SK-N-SH (cell line): ENCODE measurements at regions not wholly inside any gene's neighbourhood (a gene's known extent, or its start where the extent isn't known, plus 50 kb on each side); places are given as distances from the start of the nearest gene placed in this dataset.

ENCODE experiments used
- CTCF ChIA-PET: fragments of 300-600, 350-600 bp; formaldehyde crosslinking; extraction: SDS; loops from one replicate; lab custom pipeline; 2021; lab: Yijun Ruan, JAX
- POLR2A ChIA-PET: fragments of 350-600 bp; sonication (Branson Sonifier 250); formaldehyde crosslinking; extraction: SDS; loops from one replicate; lab custom pipeline; 2020; ENCODE audit warnings: antibody characterized with exemption, inconsistent platforms; lab: Yijun Ruan, JAX
- DNase-seq: peaks from one replicate; pipeline ENCODE4 v3.0.0; 2012
- H2AFZ ChIP-seq: fragments of 200-600 bp; sonication (generic); 2 replicates; pipeline ENCODE4 v1.8.1; 2016; ENCODE audit warnings: antibody characterized with exemption, mild to moderate bottlenecking, low read depth
- H3F3A ChIP-seq: fragments of 200-600 bp; sonication (generic); replicated peaks from 2 replicates; pipeline ENCODE3; 2016; ENCODE audit warnings: antibody characterized with exemption, mild to moderate bottlenecking; ENCODE audit not compliant: insufficient read depth
- H3K27ac ChIP-seq, 2 experiments: fragments of 200-500 bp in 1 of 2; fragments of 200-600 bp in 1 of 2; sonication (Bioruptor generic) in 1 of 2; sonication (generic), shearing (Covaris generic) in 1 of 2; 2 replicates each; pipeline versions ENCODE4 v1.5.1 to v1.6.1; 2014 to 2016; ENCODE audit warnings: low read depth in 2 of 2, inconsistent platforms in 1 of 2, low read length in 1 of 2, mild to moderate bottlenecking in 1 of 2, mixed read lengths in 1 of 2
- H3K27me3 ChIP-seq: fragments of 200-600 bp; sonication (generic), shearing (Covaris generic); 2 replicates; pipeline ENCODE4 v1.6.1; 2016; ENCODE audit warnings: mixed run types; ENCODE audit not compliant: insufficient read depth
- H3K36me3 ChIP-seq, 2 experiments: fragments of 200-500 bp in 1 of 2; fragments of 200-600 bp in 1 of 2; sonication (Bioruptor generic) in 1 of 2; sonication (generic) in 1 of 2; replicated peaks in 1 of 2; 2 replicates each; pipeline versions ENCODE3 to v1.5.1; 2014 to 2016; ENCODE audit warnings: low read length in 1 of 2, mild to moderate bottlenecking in 1 of 2; ENCODE audit not compliant: insufficient read depth in 2 of 2, control insufficient read depth in 1 of 2
- H3K4me1 ChIP-seq, 2 experiments: fragments of 200-500 bp in 1 of 2; fragments of 200-600 bp in 1 of 2; sonication (Bioruptor generic) in 1 of 2; sonication (generic), shearing (Covaris generic) in 1 of 2; 2 replicates each; pipeline versions ENCODE4 v1.5.1 to v1.6.1; 2014 to 2016; ENCODE audit warnings: low read depth in 1 of 2, low read length in 1 of 2, mixed run types in 1 of 2; ENCODE audit not compliant: insufficient read depth in 2 of 2, control insufficient read depth in 1 of 2
- H3K4me2 ChIP-seq: fragments of 200-600 bp; sonication (generic), shearing (Covaris generic); 2 replicates; pipeline ENCODE4 v1.6.1; 2017; ENCODE audit warnings: mixed run types
- H3K4me3 ChIP-seq, 2 experiments: fragments of 200-500 bp in 1 of 2; fragments of 200-600 bp in 1 of 2; sonication (Bioruptor generic) in 1 of 2; sonication (generic), shearing (Covaris generic) in 1 of 2; 2 replicates each; pipeline versions ENCODE4 v1.5.1 to v1.8.1; 2014 to 2016; ENCODE audit warnings: low read depth in 2 of 2, inconsistent platforms in 1 of 2, low read length in 1 of 2, mild to moderate bottlenecking in 1 of 2, mixed read lengths in 1 of 2, moderate library complexity in 1 of 2
- H3K79me2 ChIP-seq: fragments of 200-600 bp; sonication (generic); 2 replicates; pipeline ENCODE4 v1.8.1; 2017; ENCODE audit warnings: mild to moderate bottlenecking; ENCODE audit not compliant: insufficient read depth
- H3K9ac ChIP-seq: fragments of 200-600 bp; sonication (generic); 2 replicates; pipeline ENCODE4 v1.6.1; 2017; ENCODE audit warnings: mixed run types
- H3K9me2 ChIP-seq: fragments of 200-600 bp; sonication (generic); 2 replicates; pipeline ENCODE4 v1.6.1; 2017; ENCODE audit warnings: mixed run types
- H3K9me3 ChIP-seq: fragments of 200-600 bp; sonication (generic); 2 replicates; pipeline ENCODE4 v1.6.1; 2017; ENCODE audit warnings: mixed run types, mild to moderate bottlenecking, moderate library complexity
- H4K20me1 ChIP-seq: fragments of 200-600 bp; sonication (generic); 2 replicates; pipeline ENCODE4 v1.6.1; 2017; ENCODE audit warnings: mild to moderate bottlenecking, mixed run types; ENCODE audit not compliant: insufficient read depth
- CHD2 ChIP-seq: fragments of 150-350 bp; IDR thresholded peaks from 2 replicates; pipeline ENCODE4 v1.6.1; 2018; ENCODE audit warnings: low read length; ENCODE audit not compliant: partially characterized antibody
- ELF1 ChIP-seq: IDR thresholded peaks from 2 replicates; pipeline ENCODE4 v1.4.0; 2012
- FOSL2 ChIP-seq: IDR thresholded peaks from 2 replicates; pipeline ENCODE4 v1.4.0; 2012; ENCODE audit warnings: low read depth, mild to moderate bottlenecking, moderate library complexity, borderline replicate concordance
- FOXJ3 ChIP-seq: sonication (generic); formaldehyde crosslinking; IDR thresholded peaks from 2 replicates; pipeline ENCODE4 v1.5.1; 2020; ENCODE audit warnings: mild to moderate bottlenecking, missing genetic modification reagents
- FOXM1 ChIP-seq: IDR thresholded peaks from 2 replicates; pipeline ENCODE4 v1.4.0; 2012; ENCODE audit warnings: low read depth, mild to moderate bottlenecking
- GABPA ChIP-seq: IDR thresholded peaks from 2 replicates; pipeline ENCODE4 v1.4.0; 2012; ENCODE audit warnings: low read depth, mild to moderate bottlenecking
- GATA2 ChIP-seq: sonication (generic); formaldehyde crosslinking; IDR thresholded peaks from 2 replicates; pipeline ENCODE4 v1.5.0; 2020; ENCODE audit warnings: mild to moderate bottlenecking, missing genetic modification reagents
- MEF2A ChIP-seq: IDR thresholded peaks from 2 replicates; pipeline ENCODE4 v1.4.0; 2012; ENCODE audit warnings: low read depth, borderline replicate concordance
- MXI1 ChIP-seq: IDR thresholded peaks from 2 replicates; pipeline ENCODE4 v1.6.1; 2012; ENCODE audit warnings: mild to moderate bottlenecking, low read depth, low read length, improper control_type of control experiment
- NFIC ChIP-seq: IDR thresholded peaks from 2 replicates; pipeline ENCODE4 v1.4.0; 2012; ENCODE audit warnings: borderline replicate concordance
- NRF1 ChIP-seq: IDR thresholded peaks from 2 replicates; pipeline ENCODE4 v1.6.1; 2012; ENCODE audit warnings: low read depth, mild to moderate bottlenecking, low read length
- POLR2AphosphoS5 ChIP-seq: IDR thresholded peaks from 2 replicates; pipeline ENCODE4 v1.6.1; 2012; ENCODE audit warnings: low read depth, low read length
- RAD21 ChIP-seq: IDR thresholded peaks from 2 replicates; pipeline ENCODE4 v1.6.1; 2012; ENCODE audit warnings: mild to moderate bottlenecking, low read length
- RFX5 ChIP-seq: IDR thresholded peaks from 2 replicates; pipeline ENCODE4 v1.6.1; 2012; ENCODE audit warnings: mild to moderate bottlenecking, improper control_type of control experiment, low read length
- RXRA ChIP-seq: IDR thresholded peaks from 2 replicates; pipeline ENCODE4 v1.4.0; 2012; ENCODE audit warnings: low read depth, mild to moderate bottlenecking, borderline replicate concordance
- SIN3A ChIP-seq: IDR thresholded peaks from 2 replicates; pipeline ENCODE4 v1.6.1; 2012; ENCODE audit warnings: low read depth, mild to moderate bottlenecking, low read length, moderate library complexity, borderline replicate concordance
- SMC3 ChIP-seq: IDR thresholded peaks from 2 replicates; pipeline ENCODE4 v1.6.1; 2012; ENCODE audit warnings: low read depth, low read length, improper control_type of control experiment
- TAF1 ChIP-seq: IDR thresholded peaks from 2 replicates; pipeline ENCODE4 v1.6.1; 2012; ENCODE audit warnings: low read depth, mild to moderate bottlenecking, low read length, moderate library complexity, borderline replicate concordance
- TEAD4 ChIP-seq: IDR thresholded peaks from 2 replicates; pipeline ENCODE4 v1.4.0; 2012; ENCODE audit warnings: mild to moderate bottlenecking, borderline replicate concordance; ENCODE audit not compliant: insufficient read depth
- YY1 ChIP-seq: IDR thresholded peaks from 2 replicates; pipeline ENCODE4 v1.4.0; 2012; ENCODE audit warnings: low read depth, mild to moderate bottlenecking
- WGBS: methylation state at CpG from one replicate; pipeline ENCODE4 v1.1.6; 2017; ENCODE audit warnings: low lambda C conversion rate; 5-methylcytosine and 5-hydroxymethylcytosine counted together
- TF ChIP-seq, protein P1 (sequence below): IDR thresholded peaks from 2 replicates; pipeline ENCODE4; 2012
- TF ChIP-seq, protein P2 (sequence below): IDR thresholded peaks from 2 replicates; pipeline ENCODE4 v1.4.0; 2012; ENCODE audit warnings: low read depth, borderline replicate concordance
- TF ChIP-seq, protein P3 (sequence below): IDR thresholded peaks from 2 replicates; pipeline ENCODE4 v1.4.0; 2012; ENCODE audit warnings: low read depth, borderline replicate concordance

DNA sequence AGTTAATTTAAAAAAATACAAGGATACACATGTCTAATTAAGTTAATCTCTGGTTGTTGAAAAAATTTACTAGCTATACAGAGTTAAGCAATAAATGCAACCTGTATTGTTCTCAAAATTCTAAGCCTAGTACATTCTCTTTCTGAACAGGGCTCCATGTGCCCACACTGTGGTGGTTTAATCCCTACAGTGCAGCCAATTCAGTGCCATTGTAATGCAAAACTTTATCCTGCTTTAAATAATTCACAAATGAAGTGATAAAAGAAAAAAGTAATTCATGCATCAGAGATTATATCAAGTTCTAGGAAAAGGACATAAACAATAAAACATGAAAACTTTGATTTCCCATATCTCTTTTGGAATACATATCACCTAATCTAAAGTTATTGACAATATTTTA, 1089.2 kb downstream of the C4orf33 start:
- Histone ChIP-seq H3K9ac (no peak overlapping the region), H3K4me2 (no peak overlapping the region), H3K4me3 (no peak overlapping the region), H3K9me2 (no peaks in the 10 kb centered on the region), H3K27ac (no peak overlapping the region), H4K20me1 (no peaks in the 10 kb centered on the region), H3K27me3 (0 out of 2 replicates have a peak, but pooled peaks cover 4% of the 10 kb centered on the region), H3K4me1 (no peaks in the 10 kb centered on the region), H3K9me3 (no peaks in the 10 kb centered on the region), H3F3A (no peaks in the 10 kb centered on the region), H3K36me3 (no peaks in the 10 kb centered on the region), H3K79me2 (no peaks in the 10 kb centered on the region), H2AFZ (no peak overlapping the region)
- TF ChIP-seq, protein P1, sequence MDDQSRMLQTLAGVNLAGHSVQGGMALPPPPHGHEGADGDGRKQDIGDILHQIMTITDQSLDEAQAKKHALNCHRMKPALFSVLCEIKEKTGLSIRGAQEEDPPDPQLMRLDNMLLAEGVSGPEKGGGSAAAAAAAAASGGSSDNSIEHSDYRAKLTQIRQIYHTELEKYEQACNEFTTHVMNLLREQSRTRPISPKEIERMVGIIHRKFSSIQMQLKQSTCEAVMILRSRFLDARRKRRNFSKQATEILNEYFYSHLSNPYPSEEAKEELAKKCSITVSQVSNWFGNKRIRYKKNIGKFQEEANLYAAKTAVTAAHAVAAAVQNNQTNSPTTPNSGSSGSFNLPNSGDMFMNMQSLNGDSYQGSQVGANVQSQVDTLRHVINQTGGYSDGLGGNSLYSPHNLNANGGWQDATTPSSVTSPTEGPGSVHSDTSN = no peak
- TF ChIP-seq FOXM1 = no peak
- no peak for TF ChIP-seq TEAD4
- no peak for TF ChIP-seq FOSL2
- TF ChIP-seq MXI1 = no peak
- TF ChIP-seq SMC3 = no peak
- TF ChIP-seq TAF1 = no peak
- TF ChIP-seq, protein P2, sequence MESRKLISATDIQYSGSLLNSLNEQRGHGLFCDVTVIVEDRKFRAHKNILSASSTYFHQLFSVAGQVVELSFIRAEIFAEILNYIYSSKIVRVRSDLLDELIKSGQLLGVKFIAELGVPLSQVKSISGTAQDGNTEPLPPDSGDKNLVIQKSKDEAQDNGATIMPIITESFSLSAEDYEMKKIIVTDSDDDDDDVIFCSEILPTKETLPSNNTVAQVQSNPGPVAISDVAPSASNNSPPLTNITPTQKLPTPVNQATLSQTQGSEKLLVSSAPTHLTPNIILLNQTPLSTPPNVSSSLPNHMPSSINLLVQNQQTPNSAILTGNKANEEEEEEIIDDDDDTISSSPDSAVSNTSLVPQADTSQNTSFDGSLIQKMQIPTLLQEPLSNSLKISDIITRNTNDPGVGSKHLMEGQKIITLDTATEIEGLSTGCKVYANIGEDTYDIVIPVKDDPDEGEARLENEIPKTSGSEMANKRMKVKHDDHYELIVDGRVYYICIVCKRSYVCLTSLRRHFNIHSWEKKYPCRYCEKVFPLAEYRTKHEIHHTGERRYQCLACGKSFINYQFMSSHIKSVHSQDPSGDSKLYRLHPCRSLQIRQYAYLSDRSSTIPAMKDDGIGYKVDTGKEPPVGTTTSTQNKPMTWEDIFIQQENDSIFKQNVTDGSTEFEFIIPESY = no peak
- TF ChIP-seq ELF1 = no peak
- no peak for TF ChIP-seq NRF1
- no peak for TF ChIP-seq NFIC
- no peak for TF ChIP-seq GABPA
- TF ChIP-seq SIN3A = no peak
- TF ChIP-seq RAD21 = no peak
- TF ChIP-seq RXRA = no peak
- TF ChIP-seq GATA2 = no peak
- TF ChIP-seq YY1 = no peak
- DNase-seq = no peak
- POLR2A ChIA-PET = no interaction called here
- CTCF ChIA-PET = no interaction called here

DNA sequence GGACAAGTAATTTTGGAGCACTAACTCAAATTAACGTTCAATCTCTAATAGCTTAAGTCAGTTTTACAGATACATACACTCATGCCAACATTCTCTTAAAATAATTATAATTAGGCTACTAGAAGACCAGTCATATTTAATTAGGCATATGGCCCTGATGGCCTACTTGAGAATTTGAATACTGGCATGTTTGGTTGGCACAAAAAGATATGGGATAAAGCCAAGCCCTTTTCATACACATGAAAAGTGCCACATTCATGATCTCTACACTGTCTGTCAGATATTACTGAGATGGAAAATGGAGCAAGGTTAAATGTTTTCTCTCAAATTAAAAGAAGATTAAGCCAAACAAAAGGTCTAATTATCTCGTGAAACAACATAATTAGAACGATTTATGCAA, 1091.0 kb downstream of the C4orf33 start:
- Histone ChIP-seq H3K9ac (no peak overlapping the region), H3K9me2 (no peaks in the 10 kb centered on the region), H3K27me3 (no peaks in the 10 kb centered on the region), H3K4me3 (no peak overlapping the region), H4K20me1 (no peaks in the 10 kb centered on the region), H3K27ac (no peak overlapping the region), H3K79me2 (no peaks in the 10 kb centered on the region), H2AFZ (no peak overlapping the region), H3K4me1 (no peaks in the 10 kb centered on the region), H3K36me3 (no peaks in the 10 kb centered on the region), H3K9me3 (no peaks in the 10 kb centered on the region), H3K4me2 (no peak overlapping the region), H3F3A (no peaks in the 10 kb centered on the region)
- no peak for DNase-seq
- 2% methylated on average over 3 of the region's 3 CpGs for WGBS
- CTCF ChIA-PET = no interaction called here
- POLR2A ChIA-PET = no interaction called here
- TF ChIP-seq GATA2 (no peak), MEF2A (no peak), RXRA (no peak), SIN3A (no peak), FOXM1 (no peak), NFIC (no peak), FOXJ3 (CRISPR knock-in tag) (no peak), POLR2AphosphoS5 (no peak), NRF1 (no peak), CHD2 (no peak), RFX5 (no peak), YY1 (no peak), SMC3 (no peak)
- TF ChIP-seq, protein P2 = no peak
- TF ChIP-seq, protein P1 = no peak
- TF ChIP-seq, protein P3, sequence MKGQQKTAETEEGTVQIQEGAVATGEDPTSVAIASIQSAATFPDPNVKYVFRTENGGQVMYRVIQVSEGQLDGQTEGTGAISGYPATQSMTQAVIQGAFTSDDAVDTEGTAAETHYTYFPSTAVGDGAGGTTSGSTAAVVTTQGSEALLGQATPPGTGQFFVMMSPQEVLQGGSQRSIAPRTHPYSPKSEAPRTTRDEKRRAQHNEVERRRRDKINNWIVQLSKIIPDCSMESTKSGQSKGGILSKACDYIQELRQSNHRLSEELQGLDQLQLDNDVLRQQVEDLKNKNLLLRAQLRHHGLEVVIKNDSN = no peak
